K562 (cell line): ENCODE measurements at regions not wholly inside any gene's neighbourhood (a gene's known extent, or its start where the extent isn't known, plus 50 kb on each side); places are given as distances from the start of the nearest gene placed in this dataset.

Experiments used
- ATAC-seq: fragments of 200-7000 bp; cut with Tn5 transposase; 3 replicates; pipeline ENCODE4 v1.9.1; 2020; ENCODE audit warnings: moderate library complexity
- BruUV-seq: library from RNA; stranded (reverse); fragments of 400-500 nt; replicated peaks from 2 replicates; lab custom pipeline; 2021; lab: Mats Ljungman, UMichigan
- CTCF ChIA-PET: fragments of 300-600 bp; formaldehyde crosslinking; extraction: SDS; loops from one replicate; lab custom pipeline; 2021; ENCODE audit warnings: low intra/inter-chr PET ratio; lab: Yijun Ruan, JAX
- POLR2A ChIA-PET: fragments of 300-600, 350-650 bp; sonication (Branson Sonifier 250); formaldehyde crosslinking; extraction: SDS; loops from one replicate; lab custom pipeline; 2021; ENCODE audit warnings: antibody characterized with exemption, inconsistent platforms; lab: Yijun Ruan, JAX
- DNase-seq, 4 experiments: peaks; one replicate each; pipeline versions ENCODE4 v3.0.0 to v3.0.0-alpha.2; 2011 to 2018; ENCODE audit warnings: low spot score in 3 of 4, mixed read lengths in 3 of 4; ENCODE audit errors: extremely low read depth in 1 of 4
- FAIRE-seq: peaks from 2 replicates; lab custom pipeline; 2011; peaks lifted over from hg19 to GRCh38; lab: Jason Lieb, UNC
- H2AFZ ChIP-seq: 2 replicates; pipeline ENCODE4 v1.6.0; 2011; ENCODE audit warnings: low read depth, low read length, control low read depth, inconsistent platforms
- H3K27ac ChIP-seq: fragments of 200-600 bp; 3 replicates; pipeline ENCODE4 v1.8.0; 2011; ENCODE audit warnings: low read depth, mild to moderate bottlenecking, control low read depth, inconsistent platforms, low read length, moderate library complexity, mixed read lengths; ENCODE audit errors: extremely low read depth
- H3K27me3 ChIP-seq, 2 experiments: fragments of 300-600 bp in 1 of 2; 2 replicates in 1 of 2; 3 replicates in 1 of 2; pipeline versions ENCODE4 v1.6.0 to v1.8.0; 2011; ENCODE audit warnings: inconsistent platforms in 2 of 2, low read length in 2 of 2, mild to moderate bottlenecking in 1 of 2, mixed read lengths in 1 of 2, moderate library complexity in 1 of 2; ENCODE audit not compliant: control insufficient read depth in 2 of 2, insufficient read depth in 2 of 2
- H3K36me3 ChIP-seq: fragments of 300-600 bp; 3 replicates; pipeline ENCODE4 v1.8.0; 2011; ENCODE audit warnings: mild to moderate bottlenecking, low read length, inconsistent platforms; ENCODE audit not compliant: control insufficient read depth, insufficient read depth
- H3K4me1 ChIP-seq, 2 experiments: fragments of 200-600 bp in 1 of 2; replicated peaks in 1 of 2; 2 replicates in 1 of 2; 3 replicates in 1 of 2; pipeline versions ENCODE4 v1.5.1 to v1.8.0; 2011; ENCODE audit warnings: inconsistent platforms in 2 of 2, low read length in 2 of 2, mild to moderate bottlenecking in 1 of 2, mixed read lengths in 1 of 2, moderate library complexity in 1 of 2; ENCODE audit not compliant: control insufficient read depth in 2 of 2, insufficient read depth in 2 of 2
- H3K4me2 ChIP-seq: 2 replicates; pipeline ENCODE4 v1.6.1; 2011; ENCODE audit warnings: low read length, control low read depth, inconsistent platforms, mixed read lengths; ENCODE audit not compliant: insufficient read depth
- H3K4me3 ChIP-seq: fragments of 200-600 bp; sonication (generic), shearing (Covaris generic); 2 replicates; pipeline ENCODE4 v1.5.1; 2016; ENCODE audit warnings: control low read depth, inconsistent platforms
- H3K79me2 ChIP-seq: fragments of 200-600 bp; 3 replicates; pipeline ENCODE4 v1.8.0; 2011; ENCODE audit warnings: low read length, inconsistent platforms; ENCODE audit not compliant: control insufficient read depth, insufficient read depth
- H3K9ac ChIP-seq, 2 experiments: 2 replicates each; pipeline versions ENCODE4 v1.6.0 to v1.6.1; 2011; ENCODE audit warnings: low read depth in 2 of 2, low read length in 2 of 2, control low read depth in 1 of 2, inconsistent platforms in 1 of 2, mild to moderate bottlenecking in 1 of 2, mixed read lengths in 1 of 2; ENCODE audit not compliant: insufficient read depth in 1 of 2
- H3K9me1 ChIP-seq: one replicate; pipeline ENCODE4 v1.6.0; 2011; ENCODE audit warnings: inconsistent platforms, mild to moderate bottlenecking, low read length, moderate library complexity; ENCODE audit not compliant: control insufficient read depth, insufficient read depth
- H3K9me3 ChIP-seq: replicated peaks from 2 replicates; pipeline ENCODE4 v1.5.1; 2011; ENCODE audit warnings: low read depth, low read length, inconsistent platforms; ENCODE audit not compliant: control insufficient read depth, insufficient read depth
- H4K20me1 ChIP-seq: replicated peaks from 2 replicates; pipeline ENCODE4 v1.6.1; 2011; ENCODE audit warnings: low read length, inconsistent platforms, mixed read lengths; ENCODE audit not compliant: control insufficient read depth, insufficient read depth
- KAT7 ChIP-seq: sonication (generic); formaldehyde crosslinking; IDR thresholded peaks from 2 replicates; pipeline ENCODE4 v1.8.0; 2022; ENCODE audit warnings: missing genetic modification reagents, mild to moderate bottlenecking, borderline replicate concordance
- SP1 ChIP-seq: sonication (generic); formaldehyde crosslinking; IDR thresholded peaks from 2 replicates; pipeline ENCODE4 v1.8.1; 2022; ENCODE audit warnings: mild to moderate bottlenecking, missing genetic modification reagents
- SREBF1 ChIP-seq: fragments of 150-350 bp; IDR thresholded peaks from 2 replicates; pipeline ENCODE4 v1.6.1; 2014; ENCODE audit warnings: antibody characterized with exemption, low read depth, low read length, borderline replicate concordance
- STAT5A ChIP-seq: IDR thresholded peaks from 2 replicates; pipeline ENCODE4 v1.6.1; 2012; ENCODE audit warnings: low read length, inconsistent platforms, borderline replicate concordance
- ZBTB1 ChIP-seq: sonication (generic); formaldehyde crosslinking; IDR thresholded peaks from 2 replicates; pipeline ENCODE4 v1.8.1; 2023; ENCODE audit warnings: missing genetic modification reagents, low read depth, mild to moderate bottlenecking, borderline replicate concordance
- WGBS: fragments of 100-300 bp; shearing (Covaris generic); methylation state at CpG from one replicate; pipeline ENCODE4 v1.1.6; 2016; ENCODE audit warnings: low coverage, mixed read lengths; ENCODE audit not compliant: insufficient coverage; ENCODE audit errors: missing lambda C conversion rate; 5-methylcytosine and 5-hydroxymethylcytosine counted together
- in situ Hi-C: fragments of 300-500 bp; cut with MboI; formaldehyde crosslinking; loops from 4 replicates; pipeline ENCODE4 v1.15.0; 2018; ENCODE audit warnings: inconsistent platforms, mixed read lengths
- intact Hi-C: fragments of 100-400 bp; cut with micrococcal nuclease; formaldehyde crosslinking; loops from 2 replicates; pipeline ENCODE4 v1.14.2; 2022
- TF ChIP-seq, protein P1 (sequence below): fragments of 250-450 bp; sonication (Bioruptor Pico); IDR thresholded peaks from 2 replicates; pipeline ENCODE4 v1.8.0; 2021; ENCODE audit warnings: borderline replicate concordance, mild to moderate bottlenecking, moderate library complexity; ENCODE audit not compliant: poor library complexity, severe bottlenecking
- TF ChIP-seq, protein P2 (sequence below), 2 experiments: fragments of 450-650 bp; IDR thresholded peaks; 2 replicates each; pipeline ENCODE4 v1.6.1; 2016; ENCODE audit warnings: mild to moderate bottlenecking in 2 of 2, borderline replicate concordance in 1 of 2, low read depth in 1 of 2, moderate library complexity in 1 of 2

GRCh38 chr2:146978577-146979555, 866.0 kb upstream of the ACVR2A start:
- in situ Hi-C loops (no loop called here), intact Hi-C loops (no loop called here)
- FAIRE-seq: no peak
- no peaks in the 10 kb centered on the region for H3K4me1 ChIP-seq
- ChIA-PET POLR2A (no interaction called here), CTCF (no interaction called here)
- H3K4me3 ChIP-seq: no peak overlapping the region
- no peak overlapping the region for H3K9ac ChIP-seq
- 1% methylated on average over 5 of the region's 5 CpGs for WGBS
- no peaks in the 10 kb centered on the region for H4K20me1 ChIP-seq
- DNase-seq: no peak
- no peaks in the 10 kb centered on the region for H3K36me3 ChIP-seq
- no peaks in the 10 kb centered on the region for H3K79me2 ChIP-seq
- H2AFZ ChIP-seq: no peak overlapping the region
- no peak overlapping the region for H3K4me2 ChIP-seq
- H3K27me3 ChIP-seq: no peaks in the 10 kb centered on the region
- H3K9me3 ChIP-seq: no peaks in the 10 kb centered on the region
- no peaks in the 10 kb centered on the region for H3K9me1 ChIP-seq
- no TSS peak for BruUV-seq
- ATAC-seq: no peak
- no peak overlapping the region for H3K27ac ChIP-seq
- TF ChIP-seq SP1 (no peak), STAT5A (no peak), KAT7 (no peak), ZBTB1 (no peak), SREBF1 (no peak)
- TF ChIP-seq, protein P1, sequence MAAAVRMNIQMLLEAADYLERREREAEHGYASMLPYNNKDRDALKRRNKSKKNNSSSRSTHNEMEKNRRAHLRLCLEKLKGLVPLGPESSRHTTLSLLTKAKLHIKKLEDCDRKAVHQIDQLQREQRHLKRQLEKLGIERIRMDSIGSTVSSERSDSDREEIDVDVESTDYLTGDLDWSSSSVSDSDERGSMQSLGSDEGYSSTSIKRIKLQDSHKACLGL (CRISPR knock-in tag): no peak
- TF ChIP-seq, protein P2, sequence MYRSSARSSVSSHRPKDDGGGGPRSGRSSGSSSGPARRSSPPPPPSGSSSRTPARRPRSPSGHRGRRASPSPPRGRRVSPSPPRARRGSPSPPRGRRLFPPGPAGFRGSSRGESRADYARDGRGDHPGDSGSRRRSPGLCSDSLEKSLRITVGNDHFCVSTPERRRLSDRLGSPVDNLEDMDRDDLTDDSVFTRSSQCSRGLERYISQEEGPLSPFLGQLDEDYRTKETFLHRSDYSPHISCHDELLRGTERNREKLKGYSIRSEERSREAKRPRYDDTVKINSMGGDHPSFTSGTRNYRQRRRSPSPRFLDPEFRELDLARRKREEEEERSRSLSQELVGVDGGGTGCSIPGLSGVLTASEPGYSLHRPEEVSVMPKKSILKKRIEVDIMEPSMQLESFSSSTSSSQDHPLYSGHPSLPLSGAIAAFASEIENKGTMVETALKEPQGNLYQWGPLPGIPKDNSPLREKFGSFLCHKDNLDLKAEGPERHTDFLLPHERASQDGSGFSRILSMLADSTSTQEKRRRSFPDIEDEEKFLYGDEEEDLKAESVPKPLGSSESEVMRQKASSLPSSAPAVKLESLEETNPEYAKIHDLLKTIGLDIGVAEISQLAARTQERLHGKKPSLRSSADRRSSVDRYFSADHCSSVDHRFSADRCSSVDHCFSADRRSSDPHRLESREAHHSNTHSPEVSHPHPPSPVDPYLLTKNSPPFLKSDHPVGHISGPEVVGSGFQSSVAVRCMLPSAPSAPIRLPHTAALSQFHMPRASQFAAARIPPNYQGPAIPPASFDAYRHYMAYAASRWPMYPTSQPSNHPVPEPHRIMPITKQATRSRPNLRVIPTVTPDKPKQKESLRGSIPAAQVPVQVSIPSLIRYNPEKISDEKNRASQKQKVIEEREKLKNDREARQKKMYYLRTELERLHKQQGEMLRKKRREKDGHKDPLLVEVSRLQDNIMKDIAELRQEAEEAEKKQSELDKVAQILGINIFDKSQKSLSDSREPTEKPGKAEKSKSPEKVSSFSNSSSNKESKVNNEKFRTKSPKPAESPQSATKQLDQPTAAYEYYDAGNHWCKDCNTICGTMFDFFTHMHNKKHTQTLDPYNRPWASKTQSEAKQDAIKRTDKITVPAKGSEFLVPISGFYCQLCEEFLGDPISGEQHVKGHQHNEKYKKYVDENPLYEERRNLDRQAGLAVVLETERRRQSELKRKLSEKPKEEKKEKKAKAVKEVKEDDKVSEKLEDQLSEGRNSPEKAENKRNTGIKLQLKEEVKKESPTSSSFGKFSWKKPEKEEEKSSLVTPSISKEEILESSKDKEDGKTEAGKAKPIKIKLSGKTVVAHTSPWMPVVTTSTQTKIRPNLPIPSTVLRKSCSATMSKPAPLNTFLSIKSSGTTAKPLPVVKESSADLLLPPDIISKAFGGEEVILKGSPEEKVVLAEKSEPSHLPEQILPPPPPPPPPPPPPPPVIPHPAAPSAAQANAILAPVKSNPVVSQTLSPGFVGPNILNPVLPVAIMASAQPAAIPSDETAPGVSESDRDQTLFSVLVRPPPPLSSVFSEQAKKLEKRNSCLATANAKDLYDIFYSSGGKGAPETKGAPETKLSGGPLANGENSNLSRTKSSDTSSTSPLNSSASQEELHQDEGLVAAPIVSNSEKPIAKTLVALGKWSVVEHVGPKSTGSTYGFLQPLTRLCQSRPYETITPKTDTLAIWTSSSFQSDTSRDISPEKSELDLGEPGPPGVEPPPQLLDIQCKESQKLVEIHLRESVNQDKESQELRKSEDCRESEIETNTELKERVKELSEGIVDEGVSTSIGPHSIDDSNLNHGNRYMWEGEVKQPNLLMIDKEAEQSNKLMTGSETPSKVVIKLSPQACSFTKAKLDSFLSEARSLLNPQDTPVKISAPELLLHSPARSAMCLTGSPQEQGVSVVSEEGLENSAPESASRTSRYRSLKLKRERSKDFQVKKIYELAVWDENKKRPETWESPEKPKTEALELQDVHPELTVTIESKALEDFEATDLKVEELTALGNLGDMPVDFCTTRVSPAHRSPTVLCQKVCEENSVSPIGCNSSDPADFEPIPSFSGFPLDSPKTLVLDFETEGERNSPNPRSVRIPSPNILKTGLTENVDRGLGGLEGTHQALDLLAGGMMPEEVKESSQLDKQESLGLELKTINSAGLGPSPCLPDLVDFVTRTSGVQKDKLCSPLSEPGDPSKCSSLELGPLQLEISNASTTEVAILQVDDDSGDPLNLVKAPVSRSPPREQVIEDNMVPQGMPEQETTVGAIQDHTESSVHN (IDR thresholded peaks at IDR 0.05; ENCODE audit: borderline replicate concordance in 1 of 2, low read depth in 1 of 2): no peak
